ENCODE measurements at regions not wholly inside any gene's neighbourhood (a gene's known extent, or its start where the extent isn't known, plus 50 kb on each side); places are given as distances from the start of the nearest gene placed in this dataset.

GRCh38 chr12:118606690-118607089, 230.3 kb downstream of the SUDS3 start:
- peaks cover 38% of the 10 kb centered on the region for H3K27me3 Mint-ChIP-seq (ENCODE audit: unreplicated experiment)
- H3K27ac Mint-ChIP-seq (ENCODE audit: unreplicated experiment): no peak overlapping the region
- intact Hi-C loops (cut with micrococcal nuclease; ENCODE audit: unreplicated experiment): no loop called here
- DNase-seq: no peak
- H3K4me1 Mint-ChIP-seq (ENCODE audit: low read depth, unreplicated experiment): peaks cover 15% of the 10 kb centered on the region
- no peak for TF ChIP-seq CTCF (IDR thresholded peaks at IDR 0.05; ENCODE audit: unreplicated experiment)
- peaks cover 4% of the 10 kb centered on the region for H3K9me3 Mint-ChIP-seq (ENCODE audit: low read depth, unreplicated experiment)
- no TSS peak for BruUV-seq (replicated peaks)
- no peaks in the 10 kb centered on the region for H3K36me3 Mint-ChIP-seq (ENCODE audit: insufficient read depth, unreplicated experiment)
- no peak overlapping the region for H3K4me3 Mint-ChIP-seq (ENCODE audit: low read depth, unreplicated experiment)
- CTCF ChIA-PET: no interaction called here

DNA sequence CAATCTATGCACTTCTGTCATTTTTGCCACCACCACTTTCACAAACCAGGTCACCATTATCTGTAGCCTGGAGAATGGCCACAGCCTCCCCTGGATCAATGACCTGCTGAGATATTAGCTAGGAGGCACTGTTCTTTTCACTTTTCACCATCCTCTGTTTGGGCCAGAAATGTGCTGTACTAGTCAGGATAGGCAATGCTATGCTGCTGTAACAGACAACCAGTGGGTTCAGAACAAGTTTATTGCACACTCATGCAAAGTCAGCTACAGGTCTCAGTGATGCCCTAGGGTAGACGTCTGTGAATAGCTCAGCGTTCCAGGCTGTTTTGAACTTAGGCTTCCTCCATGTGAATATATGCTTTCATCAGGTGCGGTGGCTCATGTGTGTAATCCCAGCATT, 231.5 kb downstream of the SUDS3 start:
- intact Hi-C loops (cut with micrococcal nuclease; ENCODE audit: unreplicated experiment): no loop called here
- Mint-ChIP-seq H3K9me3 (ENCODE audit: low read depth, unreplicated experiment) (peaks cover 4% of the 10 kb centered on the region), H3K4me3 (ENCODE audit: low read depth, unreplicated experiment) (no peak overlapping the region), H3K27me3 (ENCODE audit: unreplicated experiment) (peaks cover 38% of the 10 kb centered on the region), H3K36me3 (ENCODE audit: insufficient read depth, unreplicated experiment) (no peaks in the 10 kb centered on the region), H3K4me1 (ENCODE audit: low read depth, unreplicated experiment) (peaks cover 15% of the 10 kb centered on the region), H3K27ac (ENCODE audit: unreplicated experiment) (no peak overlapping the region)
- DNase-seq: no peak
- CTCF ChIA-PET: no interaction called here
- BruUV-seq (replicated peaks): no TSS peak
- TF ChIP-seq CTCF (IDR thresholded peaks at IDR 0.05; ENCODE audit: unreplicated experiment): no peak

GRCh38 chr12:118608770-118609344, 232.5 kb downstream of the SUDS3 start:
- Mint-ChIP-seq H3K4me1 (ENCODE audit: low read depth, unreplicated experiment) (peaks cover 8% of the 10 kb centered on the region), H3K9me3 (ENCODE audit: low read depth, unreplicated experiment) (peaks cover 4% of the 10 kb centered on the region), H3K27ac (ENCODE audit: unreplicated experiment) (no peak overlapping the region), H3K4me3 (ENCODE audit: low read depth, unreplicated experiment) (no peak overlapping the region), H3K27me3 (ENCODE audit: unreplicated experiment) (peaks cover 38% of the 10 kb centered on the region), H3K36me3 (ENCODE audit: insufficient read depth, unreplicated experiment) (no peaks in the 10 kb centered on the region)
- intact Hi-C loops (cut with micrococcal nuclease; ENCODE audit: unreplicated experiment): no loop called here
- DNase-seq: no peak
- TF ChIP-seq CTCF (IDR thresholded peaks at IDR 0.05; ENCODE audit: unreplicated experiment): no peak
- no TSS peak for BruUV-seq (replicated peaks)
- CTCF ChIA-PET: interaction anchor here (0.5 kb wide), 1 partner anchor 428 kb away, joined by 4 read pairs; no protein-coding TSS in a partner anchor

GRCh38 chr12:118611295-118611694, 234.9 kb downstream of the SUDS3 start:
- no peak for TF ChIP-seq CTCF (IDR thresholded peaks at IDR 0.05; ENCODE audit: unreplicated experiment)
- Mint-ChIP-seq H3K27me3 (ENCODE audit: unreplicated experiment) (peaks cover 38% of the 10 kb centered on the region), H3K27ac (ENCODE audit: unreplicated experiment) (no peak overlapping the region)

More at GRCh38 chr12:118611295-118611694, 234.9 kb downstream of the SUDS3 start:
- no peak for DNase-seq
- H3K36me3 Mint-ChIP-seq (ENCODE audit: insufficient read depth, unreplicated experiment): no peaks in the 10 kb centered on the region
- intact Hi-C loops (cut with micrococcal nuclease; ENCODE audit: unreplicated experiment): no loop called here
- no peak overlapping the region for H3K4me3 Mint-ChIP-seq (ENCODE audit: low read depth, unreplicated experiment)
- peaks cover 6% of the 10 kb centered on the region for H3K9me3 Mint-ChIP-seq (ENCODE audit: low read depth, unreplicated experiment)
- BruUV-seq (replicated peaks): no TSS peak
- CTCF ChIA-PET: no interaction called here
- no peaks in the 10 kb centered on the region for H3K4me1 Mint-ChIP-seq (ENCODE audit: low read depth, unreplicated experiment)

All from Calu3 (cell line).